ENCODE measurements at regions not wholly inside any gene's neighbourhood (a gene's known extent, or its start where the extent isn't known, plus 50 kb on each side); places are given as distances from the start of the nearest gene placed in this dataset.

GRCh38 chr4:83964996-83965541, 429.2 kb downstream of the GPAT3 start:
- no peak for TF ChIP-seq CTCF (IDR thresholded peaks at IDR 0.05; ENCODE audit: low read depth, low read length)
- no peak for TF ChIP-seq POLR2A (IDR thresholded peaks at IDR 0.05; ENCODE audit: extremely low read depth, insufficient read length)
- TF ChIP-seq MYC (IDR thresholded peaks at IDR 0.05; ENCODE audit: low read depth, low read length) = no peak
